GM21576 (cell line): ENCODE measurements at regions not wholly inside any gene's neighbourhood (a gene's known extent, or its start where the extent isn't known, plus 50 kb on each side); places are given as distances from the start of the nearest gene placed in this dataset.

Experiments
- ATAC-seq: cut with Tn5 transposase; IDR thresholded peaks from one replicate; pipeline ENCODE4 v1.9.1; 2021; ENCODE audit warnings: mild to moderate bottlenecking, moderate library complexity; ENCODE audit not compliant: unreplicated experiment

DNA sequence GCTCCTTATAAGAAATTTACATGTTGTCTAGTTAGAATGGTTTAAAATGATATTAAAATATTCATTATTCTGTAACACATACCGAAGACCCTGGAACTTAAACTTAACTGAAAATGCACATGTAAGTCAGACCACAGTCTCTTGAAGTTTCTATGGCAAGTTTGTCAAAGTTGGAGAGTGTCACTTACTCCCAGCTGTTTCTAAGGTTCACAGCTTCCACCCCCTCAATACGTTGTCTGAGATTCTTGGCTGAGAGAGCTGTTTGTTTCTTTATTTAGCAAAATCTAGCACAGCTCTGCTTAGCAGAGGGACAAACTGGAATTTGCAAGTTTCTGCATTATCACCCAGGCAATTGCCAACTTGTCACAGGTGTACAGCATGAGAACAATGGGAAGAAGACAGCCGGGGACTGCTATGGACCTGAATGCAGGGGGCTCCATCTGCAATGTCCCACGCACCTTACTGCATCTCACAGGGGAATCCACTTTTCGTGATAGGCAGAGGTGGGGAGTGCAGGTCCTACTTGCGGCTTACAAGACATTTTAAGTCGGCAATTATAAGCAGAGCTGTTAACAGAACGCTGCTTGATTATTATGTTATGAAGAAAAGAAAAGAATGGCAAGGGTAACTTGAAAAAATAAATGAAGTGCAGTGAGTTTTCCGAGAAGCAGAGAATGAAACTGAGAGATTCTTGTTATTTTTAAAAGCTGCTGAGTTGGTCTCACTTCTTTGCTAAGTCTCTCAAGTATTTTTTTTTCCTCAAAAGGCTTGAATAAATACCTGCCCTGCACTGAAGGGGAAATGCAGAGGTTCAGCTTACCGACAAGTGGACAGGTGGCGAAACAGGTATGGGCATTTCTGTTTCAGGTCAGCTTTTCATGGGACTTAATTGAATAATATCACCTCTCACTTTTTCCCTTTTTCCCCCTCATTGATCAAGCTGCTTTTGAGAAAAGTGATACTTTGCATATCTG, 1072.1 kb upstream of the FANCL start:
- no peak for ATAC-seq

DNA sequence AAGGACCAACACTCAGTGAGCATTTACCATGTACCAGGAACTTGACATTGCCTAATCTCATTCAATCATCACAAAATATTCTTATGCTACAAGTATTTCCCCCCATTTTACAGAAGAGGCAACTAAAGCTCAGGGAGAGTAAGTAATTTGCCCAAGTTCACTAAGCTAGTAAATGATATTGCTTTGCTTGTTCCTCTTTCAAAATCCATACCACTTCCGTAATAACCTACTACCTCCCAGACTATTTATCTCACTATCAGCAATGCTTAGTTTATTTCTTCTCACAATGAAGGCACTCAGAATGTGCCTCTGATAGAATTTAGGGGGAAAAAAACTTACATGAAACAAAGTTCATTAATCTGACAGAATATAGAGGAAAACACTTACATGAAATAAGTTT, 1070.9 kb upstream of the FANCL start:
- ATAC-seq = no peak

DNA sequence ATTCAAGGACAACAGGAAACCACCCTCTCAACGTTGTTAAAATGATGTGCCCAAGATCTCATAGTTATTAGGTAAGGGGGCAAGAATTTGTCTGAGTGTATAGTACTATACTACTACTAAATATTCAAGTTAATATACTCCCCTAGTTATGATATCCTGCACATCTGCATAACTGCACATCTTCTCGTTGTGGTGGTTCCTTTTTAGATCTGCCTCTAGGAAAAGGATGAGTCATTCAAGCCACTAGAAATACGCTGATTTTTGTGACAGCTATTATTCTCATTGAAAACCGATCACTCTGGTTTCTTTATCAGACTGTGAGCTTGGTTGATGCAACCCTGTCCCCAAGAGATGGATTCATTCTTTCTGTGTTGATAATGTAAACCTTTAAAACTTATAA, 1067.0 kb upstream of the FANCL start:
- ATAC-seq = no peak

DNA sequence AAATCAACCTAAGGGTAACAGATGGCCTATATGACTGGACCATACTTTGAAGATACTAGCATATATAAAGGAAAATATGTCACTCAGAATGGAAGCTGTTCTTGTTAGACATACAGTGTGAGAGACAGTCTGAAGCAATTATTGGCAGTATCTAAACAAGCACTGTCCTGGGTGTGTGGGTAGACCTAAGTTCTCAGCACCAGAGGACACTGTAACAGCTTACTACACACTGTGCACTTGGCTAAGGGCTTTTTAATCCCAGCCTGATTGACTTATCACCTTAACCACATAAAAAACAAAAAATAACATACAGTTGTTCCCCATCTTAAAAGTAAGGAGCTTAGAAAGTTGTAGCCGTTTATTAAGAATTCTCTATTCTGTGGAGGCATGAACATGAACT, 1066.1 kb upstream of the FANCL start:
- no peak for ATAC-seq

DNA sequence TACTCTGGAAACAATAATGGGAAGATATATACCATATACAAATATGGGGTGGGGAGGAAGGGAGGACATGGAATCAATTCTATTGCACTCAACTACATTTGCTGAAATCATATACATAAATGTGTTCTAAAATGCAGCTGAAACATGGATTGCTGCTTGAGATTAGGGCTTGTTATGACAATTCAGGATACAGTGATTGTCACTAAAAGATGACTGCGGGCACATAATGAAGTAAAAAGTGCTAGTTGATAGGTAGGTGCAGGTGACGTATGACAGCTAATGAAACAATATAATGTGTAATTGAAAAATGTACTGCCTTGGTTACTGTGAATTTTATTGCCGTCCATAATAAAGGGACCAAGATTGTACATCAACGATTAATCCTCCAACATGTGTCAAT, 1062.1 kb upstream of the FANCL start:
- no peak for ATAC-seq

DNA sequence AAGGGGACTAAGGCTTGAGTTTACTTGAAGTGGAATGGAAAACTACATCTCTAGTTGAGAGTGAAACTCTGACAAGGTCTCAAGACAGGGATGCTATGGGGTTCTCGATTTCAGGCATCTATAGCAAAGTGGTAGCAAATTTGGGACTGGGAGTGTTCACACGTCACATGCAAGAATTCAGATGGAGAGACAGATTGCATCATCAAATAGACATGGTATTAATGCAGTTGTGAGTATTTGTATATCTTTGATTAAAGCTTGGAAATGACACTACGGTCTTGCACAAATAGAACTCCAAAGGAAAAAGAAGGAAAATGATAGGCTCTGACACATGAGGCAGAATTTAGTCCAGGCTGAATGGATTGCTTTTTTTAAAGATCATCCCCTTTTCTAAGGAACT, 1061.6 kb upstream of the FANCL start:
- no peak for ATAC-seq

DNA sequence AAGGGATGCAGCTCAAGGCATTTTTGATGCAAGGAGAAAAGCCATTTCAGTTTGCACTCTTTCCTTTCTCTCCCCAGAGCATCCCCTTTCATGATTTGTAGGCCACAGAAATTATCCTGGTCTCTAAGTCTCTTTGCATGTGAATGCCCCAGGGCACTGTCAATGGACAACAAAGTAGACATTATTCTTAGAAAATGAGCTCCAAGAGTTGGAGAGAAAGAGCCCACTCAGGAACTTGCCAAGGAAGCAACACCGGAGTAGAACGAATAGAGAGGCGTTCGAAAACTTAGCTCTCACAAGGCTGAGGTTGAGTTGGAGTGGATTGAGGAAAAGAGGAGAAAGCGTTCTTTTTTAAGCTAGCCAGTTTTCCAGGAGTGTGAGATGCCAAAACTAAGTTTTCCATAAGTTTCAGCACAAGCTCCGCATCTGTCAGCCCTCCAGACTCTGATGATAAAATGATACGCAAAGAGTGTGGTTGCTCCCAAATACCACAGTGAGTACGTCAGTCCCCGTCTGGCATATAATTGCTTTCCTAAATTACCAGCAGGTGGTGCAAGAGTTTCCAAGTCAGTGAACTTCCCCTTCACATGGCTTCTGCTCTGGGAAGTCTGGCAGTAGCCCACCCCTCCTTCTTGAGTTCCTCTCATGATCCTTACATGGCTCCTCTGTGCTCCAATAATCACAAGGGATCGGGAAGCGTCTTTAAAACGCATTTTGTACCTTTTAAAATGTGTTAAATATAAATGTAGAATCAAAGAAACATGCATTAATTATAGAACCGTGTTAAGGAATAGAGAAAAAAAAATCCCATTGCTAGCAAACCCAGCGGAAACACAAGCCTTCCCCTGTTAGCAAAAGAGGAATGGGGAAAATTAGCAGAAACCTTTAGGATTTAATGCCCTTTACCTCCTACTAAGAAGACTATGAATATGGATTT, 1060.6 kb upstream of the FANCL start:
- ATAC-seq = peak; percentile 73

DNA sequence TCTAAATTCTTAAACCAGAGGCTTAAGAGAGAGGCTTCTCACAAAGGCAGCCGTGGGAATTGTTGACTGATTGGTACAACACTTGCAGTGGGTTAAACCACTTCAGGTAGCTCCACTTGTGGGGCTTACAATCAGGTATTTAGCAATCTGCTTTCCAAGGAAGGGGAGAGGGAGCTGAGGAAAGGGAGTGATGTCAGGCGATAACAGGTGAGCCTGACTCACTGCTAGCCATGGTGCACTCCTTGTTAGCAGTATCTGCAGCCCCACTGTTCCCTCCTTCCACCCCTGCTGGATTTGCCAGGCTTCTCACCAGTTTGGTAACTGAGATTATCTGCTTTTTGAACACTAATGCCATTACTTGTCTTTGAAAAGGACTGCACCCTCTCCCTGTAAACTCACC, 1056.7 kb upstream of the FANCL start:
- ATAC-seq = no peak

DNA sequence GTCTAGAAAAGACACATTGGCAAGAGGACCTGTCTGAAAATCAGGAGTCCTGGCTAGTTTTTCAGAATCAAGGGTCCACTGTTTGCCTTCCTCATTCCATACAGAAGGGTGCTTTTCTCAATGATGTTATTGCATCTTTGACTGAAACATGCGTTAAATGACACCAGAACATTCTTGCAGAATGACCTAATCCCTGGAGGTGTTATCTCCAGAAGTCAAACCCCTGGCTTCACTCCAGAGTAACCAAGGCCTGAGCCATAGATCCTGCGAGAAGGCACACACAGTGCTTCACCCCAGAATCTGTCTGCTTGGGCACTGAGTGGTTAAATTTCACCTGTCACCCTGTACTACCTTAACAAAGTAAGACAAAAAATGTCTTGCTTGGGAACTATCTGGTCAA, 1055.2 kb upstream of the FANCL start:
- ATAC-seq = no peak

DNA sequence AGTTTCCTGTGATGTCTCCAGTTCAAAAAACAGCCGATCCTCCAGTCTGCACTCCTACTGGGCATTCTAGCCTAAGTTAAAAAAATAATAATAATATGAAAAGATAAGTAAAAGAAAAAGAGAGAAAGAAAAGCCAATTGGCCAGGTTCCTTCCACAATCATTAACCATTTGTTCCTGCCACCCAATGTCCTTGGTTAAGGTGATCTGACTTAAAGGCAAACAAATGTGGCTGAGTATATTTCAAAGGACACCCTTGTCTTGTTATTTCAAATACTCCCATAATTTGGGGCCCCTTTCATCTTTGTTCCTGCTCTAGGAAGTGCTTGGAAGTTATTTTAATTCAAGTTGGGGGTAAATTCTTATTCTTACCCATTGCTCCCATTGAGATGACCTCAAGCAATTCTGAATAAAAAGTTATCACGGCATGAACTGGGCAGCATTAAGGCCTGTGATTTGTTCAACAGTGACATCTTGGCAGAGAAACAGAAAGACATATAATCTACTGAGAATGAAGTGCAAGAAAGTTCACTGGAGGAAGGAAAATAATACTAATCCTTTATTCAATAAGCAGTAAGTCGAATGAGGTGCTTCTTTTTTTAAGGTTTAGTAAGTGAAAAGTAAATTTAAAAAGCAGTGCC, 1054.5 kb upstream of the FANCL start:
- ATAC-seq = no peak

DNA sequence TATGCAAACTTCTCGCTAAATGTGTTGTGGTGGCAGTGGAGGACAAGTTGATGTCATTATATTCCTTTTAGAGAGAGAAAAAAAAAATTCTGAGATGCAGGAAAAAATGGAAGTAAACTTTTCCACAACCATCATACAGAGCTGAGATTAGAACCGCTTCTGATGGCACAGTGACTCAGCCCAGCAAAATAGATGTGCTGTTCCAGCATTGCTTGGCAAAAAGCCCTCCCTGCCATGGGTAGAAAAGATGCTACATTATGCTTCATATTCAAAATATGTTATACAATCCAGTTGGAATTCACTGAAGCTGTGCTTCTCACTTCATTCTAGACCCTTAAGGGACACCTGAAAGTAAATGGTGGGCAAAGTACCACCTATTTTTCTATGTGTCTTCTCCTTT, 1047.6 kb upstream of the FANCL start:
- no peak for ATAC-seq

DNA sequence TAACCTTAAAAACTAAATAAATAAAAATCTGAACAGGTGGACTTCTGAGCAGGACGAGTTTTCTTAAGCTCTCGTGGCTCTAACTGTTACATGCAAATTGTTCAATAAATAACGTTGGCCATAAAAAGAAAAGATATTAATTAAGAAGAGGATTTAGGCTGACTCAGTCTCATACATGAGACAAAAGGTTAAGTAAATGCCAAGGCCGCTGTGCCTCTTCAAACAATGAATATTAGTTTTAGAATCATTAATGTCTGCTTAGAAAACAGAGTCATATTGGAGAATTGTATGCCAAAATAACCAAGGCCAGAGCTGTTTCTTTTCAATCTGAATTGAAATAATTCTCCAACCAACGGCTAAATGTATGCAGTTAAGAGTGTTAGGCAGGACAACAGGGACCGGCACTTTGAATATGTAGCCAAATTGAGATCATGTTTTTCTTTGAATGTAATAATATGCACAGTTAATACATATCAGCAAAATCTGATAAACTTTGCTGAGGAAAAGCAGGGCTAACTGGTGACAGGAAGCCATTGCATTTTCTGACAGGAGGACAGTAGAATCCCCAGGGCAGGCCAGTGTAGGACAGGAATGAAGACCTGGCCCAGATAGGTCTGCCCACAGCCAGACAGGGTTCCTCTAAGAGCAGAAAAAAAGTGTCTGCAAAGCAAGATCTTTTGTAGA, 1041.4 kb upstream of the FANCL start:
- no peak for ATAC-seq

DNA sequence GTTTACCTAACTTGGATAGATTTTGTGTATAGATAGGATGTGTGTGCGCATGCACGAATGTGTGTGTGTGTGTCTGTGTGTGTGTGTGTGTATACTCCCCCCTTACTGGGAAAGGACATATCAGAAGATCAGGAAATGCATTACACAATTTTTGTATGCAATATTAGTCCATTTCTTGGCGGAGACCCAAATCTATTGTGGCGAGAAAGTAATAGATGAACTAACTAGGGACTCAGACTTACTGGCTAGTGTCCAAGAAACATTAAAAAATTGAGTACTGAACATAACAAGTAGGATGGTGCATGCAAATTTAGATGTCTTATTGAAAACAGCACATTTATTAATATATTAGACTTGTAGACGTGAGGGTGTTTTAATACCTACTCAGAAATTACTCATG, 1036.5 kb upstream of the FANCL start:
- ATAC-seq = no peak

DNA sequence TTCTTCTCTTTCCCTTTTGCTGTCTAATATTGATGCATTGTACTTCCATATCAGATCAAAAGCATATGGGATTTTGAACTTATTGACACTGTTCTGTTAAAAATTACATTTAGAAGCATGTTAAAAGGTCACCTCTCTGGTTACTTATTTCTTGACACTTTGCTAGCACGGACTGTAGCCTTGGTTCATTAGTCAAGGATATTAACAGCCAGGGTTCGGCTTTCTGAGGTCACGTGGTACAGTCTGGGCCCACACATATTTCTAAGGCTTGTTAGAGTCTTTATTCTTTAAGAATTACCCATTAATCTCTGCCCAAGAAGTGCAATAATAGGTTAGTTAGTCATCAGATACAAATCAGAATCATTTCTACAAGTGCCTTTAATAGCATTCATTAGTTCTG, 1035.8 kb upstream of the FANCL start:
- ATAC-seq = no peak

DNA sequence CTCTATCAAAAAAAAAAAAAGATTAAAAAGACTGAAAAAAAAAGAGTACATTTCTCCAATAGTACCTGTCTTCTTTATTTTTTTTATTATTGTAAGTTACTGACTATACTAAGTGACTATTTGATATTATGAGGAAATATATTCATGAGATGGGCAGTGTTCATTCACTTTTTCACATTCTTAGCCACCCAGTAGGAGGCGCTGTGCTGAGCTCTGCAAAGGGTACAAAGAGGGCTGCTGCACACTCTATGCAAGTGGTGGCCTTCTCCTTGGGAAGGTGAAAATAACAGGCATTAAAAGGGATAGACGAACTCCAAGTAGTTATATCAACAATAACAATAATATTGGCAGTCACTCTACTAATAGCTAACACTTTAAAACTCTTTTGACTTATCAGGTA, 1034.9 kb upstream of the FANCL start:
- ATAC-seq = no peak

DNA sequence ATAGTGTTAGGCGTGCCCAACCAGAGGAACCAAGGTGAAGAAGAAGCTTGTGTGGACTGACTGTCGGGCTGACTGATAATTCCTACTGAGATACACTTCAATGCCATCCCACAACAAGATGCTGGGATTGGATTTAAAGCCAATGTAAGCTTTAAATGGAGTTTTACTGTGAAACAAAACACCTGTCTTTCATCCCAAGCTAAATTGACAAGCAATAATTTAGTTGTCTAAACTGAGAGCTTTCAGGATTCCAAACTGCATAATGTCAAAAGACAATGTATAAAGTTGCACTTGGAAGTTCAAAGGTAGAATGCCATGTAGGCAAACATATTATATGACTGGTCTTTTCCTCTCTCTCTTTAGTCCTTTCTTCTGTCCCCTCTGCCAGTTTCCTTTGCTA, 1025.3 kb upstream of the FANCL start:
- no peak for ATAC-seq

DNA sequence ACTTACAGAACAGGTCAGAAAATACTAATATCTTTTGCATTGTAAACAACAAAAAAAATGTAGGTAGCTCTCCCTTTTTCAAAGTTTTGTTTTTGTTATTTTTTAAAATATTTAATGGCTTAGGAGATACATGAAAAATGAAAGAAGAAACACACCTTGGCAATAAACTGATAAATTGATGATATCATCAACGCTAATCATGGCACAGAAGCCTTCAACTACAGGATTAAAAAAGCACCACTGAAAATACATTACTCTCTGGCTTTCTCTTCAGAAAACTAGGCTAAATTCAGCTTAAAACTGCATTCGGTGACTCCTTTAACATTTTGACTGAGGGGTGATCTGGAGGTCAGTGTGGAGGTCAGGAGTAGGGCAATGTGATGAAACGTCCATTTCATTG, 1018.8 kb upstream of the FANCL start:
- no peak for ATAC-seq

DNA sequence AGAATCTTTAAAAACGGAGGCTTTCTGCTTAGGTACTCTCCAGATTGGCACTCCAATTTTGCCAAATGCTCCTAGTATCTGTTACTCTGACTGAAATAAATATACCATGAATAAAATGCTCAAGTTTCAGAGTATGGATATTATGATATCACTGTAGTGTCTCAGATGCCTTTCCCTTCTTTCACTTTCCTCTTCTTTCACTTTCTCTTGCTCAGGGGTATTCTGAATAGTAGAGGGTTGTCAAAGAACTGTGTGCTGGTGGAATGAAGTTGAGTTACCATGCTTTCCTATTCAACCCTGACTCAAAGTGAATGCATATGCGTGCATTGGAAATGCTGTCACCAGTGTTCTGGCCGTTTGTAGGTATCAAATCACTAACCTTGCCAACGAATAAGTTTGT, 1015.2 kb upstream of the FANCL start:
- no peak for ATAC-seq

DNA sequence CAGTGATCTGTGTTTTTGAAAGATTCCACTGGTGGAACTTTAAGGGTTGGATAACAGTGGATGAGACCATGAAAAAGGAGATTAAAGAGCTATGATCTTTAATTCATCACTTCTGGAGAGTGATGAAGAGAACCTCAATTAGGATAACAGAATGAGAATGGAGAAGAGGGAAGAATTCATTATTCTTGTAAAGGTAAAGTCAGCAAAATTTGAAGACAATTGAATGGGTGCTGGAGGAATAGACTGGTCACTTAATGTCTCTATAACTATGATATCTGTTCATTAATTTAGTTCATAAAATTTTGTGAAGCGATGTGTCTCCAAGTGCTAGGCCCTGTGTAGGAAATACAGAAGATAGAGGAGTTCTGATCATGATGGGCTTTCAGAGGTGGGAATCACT, 1013.2 kb upstream of the FANCL start:
- ATAC-seq = no peak

DNA sequence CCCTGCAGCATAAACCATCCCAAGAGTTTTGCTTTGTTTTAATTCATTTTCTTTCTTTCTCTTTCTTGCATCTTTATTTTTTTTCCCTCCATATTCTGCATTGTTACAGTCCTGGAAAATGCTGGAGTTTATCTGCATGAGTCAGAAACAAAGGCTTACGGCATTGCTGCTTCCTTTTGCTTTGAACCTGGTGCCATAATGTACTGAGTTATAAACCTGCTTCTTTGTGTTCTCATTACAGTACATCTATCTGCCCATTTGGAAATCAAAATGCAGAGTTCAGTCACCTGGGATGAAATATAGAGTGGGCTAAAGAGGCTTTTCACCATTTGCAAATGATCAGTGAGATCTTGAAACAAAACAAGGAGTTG, 1009.2 kb upstream of the FANCL start:
- no peak for ATAC-seq
